Astrocyte (in vitro differentiated cells and primary cell): ENCODE measurements at regions not wholly inside any gene's neighbourhood (a gene's known extent, or its start where the extent isn't known, plus 50 kb on each side); places are given as distances from the start of the nearest gene placed in this dataset.
"Not testable (repeated sequence)": the region's sequence is repeated elsewhere in the genome, so short reads cannot be mapped to it uniquely, and the experiment has no call there.

Experiments
- DNase-seq: peaks from one replicate; pipeline ENCODE4 v3.0.0-alpha.2; 2010; ENCODE audit warnings: low read depth
- FAIRE-seq: peaks from 2 replicates; lab custom pipeline; 2011; peaks lifted over from hg19 to GRCh38; lab: Jason Lieb, UNC
- H2AFZ ChIP-seq: 2 replicates; pipeline ENCODE4 v1.6.0; 2012; ENCODE audit warnings: low read depth, low read length, inconsistent platforms
- H3K27ac ChIP-seq: 2 replicates; pipeline ENCODE4 v1.5.1; 2011; ENCODE audit warnings: low read depth, low read length, inconsistent platforms
- H3K27me3 ChIP-seq: 2 replicates; pipeline ENCODE4 v1.6.0; 2011; ENCODE audit warnings: low read length, inconsistent platforms; ENCODE audit not compliant: insufficient read depth
- H3K36me3 ChIP-seq: 2 replicates; pipeline ENCODE4 v1.5.1; 2011; ENCODE audit warnings: low read length, inconsistent platforms; ENCODE audit not compliant: insufficient read depth
- H3K4me1 ChIP-seq: 2 replicates; pipeline ENCODE4 v1.5.1; 2011; ENCODE audit warnings: low read length, inconsistent platforms; ENCODE audit not compliant: insufficient read depth
- H3K4me2 ChIP-seq: 2 replicates; pipeline ENCODE4 v1.6.0; 2012; ENCODE audit warnings: low read length, inconsistent platforms
- H3K4me3 ChIP-seq: 2 replicates; pipeline ENCODE4 v1.5.1; 2011; ENCODE audit warnings: low read depth, mild to moderate bottlenecking, low read length, inconsistent platforms; ENCODE audit not compliant: insufficient read depth
- H3K79me2 ChIP-seq: 2 replicates; pipeline ENCODE4 v1.6.0; 2012; ENCODE audit warnings: mild to moderate bottlenecking, low read length, inconsistent platforms; ENCODE audit not compliant: insufficient read depth
- H3K9ac ChIP-seq: 2 replicates; pipeline ENCODE4 v1.6.0; 2012; ENCODE audit warnings: mild to moderate bottlenecking, low read length, inconsistent platforms
- H3K9me3 ChIP-seq: 2 replicates; pipeline ENCODE4 v1.5.1; 2012; ENCODE audit warnings: low read depth, mild to moderate bottlenecking, low read length, inconsistent platforms; ENCODE audit not compliant: insufficient read depth
- H4K20me1 ChIP-seq: 2 replicates; pipeline ENCODE4 v1.6.0; 2012; ENCODE audit warnings: low read length, inconsistent platforms; ENCODE audit not compliant: insufficient read depth
- H3K27ac Mint-ChIP-seq: one replicate; pipeline ENCODE4 v1.8.0; 2021; ENCODE audit warnings: mild to moderate bottlenecking, mixed read lengths; ENCODE audit not compliant: unreplicated experiment
- H3K27me3 Mint-ChIP-seq: one replicate; pipeline ENCODE4 v1.8.0; 2021; ENCODE audit warnings: low read depth, mixed read lengths; ENCODE audit not compliant: unreplicated experiment
- H3K36me3 Mint-ChIP-seq: one replicate; pipeline ENCODE4 v1.8.0; 2021; ENCODE audit warnings: low read depth, mixed read lengths; ENCODE audit not compliant: unreplicated experiment
- H3K4me1 Mint-ChIP-seq: one replicate; pipeline ENCODE4 v1.8.0; 2021; ENCODE audit warnings: low read depth, mixed read lengths; ENCODE audit not compliant: unreplicated experiment
- H3K4me3 Mint-ChIP-seq: one replicate; pipeline ENCODE4 v1.8.0; 2021; ENCODE audit warnings: mild to moderate bottlenecking, moderate library complexity, mixed read lengths; ENCODE audit not compliant: unreplicated experiment
- H3K9me3 Mint-ChIP-seq: one replicate; pipeline ENCODE4 v1.8.0; 2021; ENCODE audit warnings: mild to moderate bottlenecking, mixed read lengths; ENCODE audit not compliant: unreplicated experiment

- FAIRE-seq, H3K36me3 Mint-ChIP-seq, H3K4me3 ChIP-seq, H3K9ac ChIP-seq, H3K27me3 Mint-ChIP-seq, H4K20me1 ChIP-seq, H3K36me3 ChIP-seq, H3K27me3 ChIP-seq, H3K79me2 ChIP-seq, H3K9me3 ChIP-seq, H3K4me1 Mint-ChIP-seq, H3K4me3 Mint-ChIP-seq, H3K27ac Mint-ChIP-seq, H3K4me1 ChIP-seq, H3K27ac ChIP-seq, DNase-seq, H3K4me2 ChIP-seq, H3K9me3 Mint-ChIP-seq, H2AFZ ChIP-seq: not testable (repeated sequence)
Observed at GRCh38 chr16:32038783-32039496, 165.3 kb downstream of the ZNF267 start.

- H4K20me1 ChIP-seq, H3K9me3 ChIP-seq, H3K4me1 Mint-ChIP-seq, FAIRE-seq, H3K36me3 ChIP-seq, H3K9me3 Mint-ChIP-seq, H3K4me2 ChIP-seq, H3K4me1 ChIP-seq, H3K4me3 ChIP-seq, H3K27me3 ChIP-seq, H3K36me3 Mint-ChIP-seq, H3K9ac ChIP-seq, H3K4me3 Mint-ChIP-seq, H2AFZ ChIP-seq, H3K79me2 ChIP-seq, H3K27ac ChIP-seq, H3K27me3 Mint-ChIP-seq, H3K27ac Mint-ChIP-seq, DNase-seq: not testable (repeated sequence)
Observed at GRCh38 chr16:32039919-32040318, 166.3 kb downstream of the ZNF267 start.

- H3K4me1 Mint-ChIP-seq, H3K36me3 ChIP-seq, H3K4me3 ChIP-seq, H3K9me3 Mint-ChIP-seq, H3K79me2 ChIP-seq, FAIRE-seq, H4K20me1 ChIP-seq, H3K27me3 Mint-ChIP-seq, H3K4me1 ChIP-seq, H3K9me3 ChIP-seq, H3K4me3 Mint-ChIP-seq, H3K9ac ChIP-seq, H3K36me3 Mint-ChIP-seq, H3K27ac Mint-ChIP-seq, DNase-seq, H3K4me2 ChIP-seq, H3K27ac ChIP-seq, H2AFZ ChIP-seq, H3K27me3 ChIP-seq: not testable (repeated sequence)
Observed at GRCh38 chr16:32066016-32066651, 187.0 kb upstream of the TP53TG3D start.

DNA sequence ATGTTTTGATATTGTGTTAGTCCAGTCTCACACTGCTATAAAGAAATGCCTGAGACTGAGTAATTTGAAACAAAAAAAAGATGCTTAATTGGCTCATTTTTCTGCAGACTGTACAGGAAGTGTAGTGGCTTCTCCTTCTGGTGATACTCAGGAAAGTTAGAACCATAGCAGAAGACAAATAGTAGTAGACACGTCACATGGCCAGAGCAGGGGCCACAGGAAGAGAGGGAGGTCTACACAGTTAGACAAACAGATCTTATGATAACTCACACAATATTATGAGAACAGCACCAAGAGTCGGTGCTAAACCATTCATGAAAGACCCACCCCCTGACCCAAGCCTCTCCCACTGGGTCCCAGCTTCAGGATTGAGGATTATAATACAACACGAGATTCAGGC, 181.5 kb upstream of the TP53TG3D start:
- not testable (repeated sequence) for H3K27ac Mint-ChIP-seq, H3K27me3 Mint-ChIP-seq, H3K9me3 ChIP-seq, H3K4me1 Mint-ChIP-seq, H2AFZ ChIP-seq, FAIRE-seq, H3K36me3 Mint-ChIP-seq, H3K27ac ChIP-seq, H3K9ac ChIP-seq, H3K36me3 ChIP-seq, H3K9me3 Mint-ChIP-seq, H3K79me2 ChIP-seq, H3K4me3 ChIP-seq, H3K4me1 ChIP-seq, H3K4me2 ChIP-seq, H4K20me1 ChIP-seq, H3K27me3 ChIP-seq, DNase-seq, H3K4me3 Mint-ChIP-seq

- FAIRE-seq, H3K27ac Mint-ChIP-seq: not testable (repeated sequence)
Observed at GRCh38 chr16:32083891-32084290, 169.2 kb upstream of the TP53TG3D start.

More at GRCh38 chr16:32083891-32084290, 169.2 kb upstream of the TP53TG3D start:
- not testable (repeated sequence) for H3K9me3 ChIP-seq, H3K36me3 ChIP-seq, H3K4me3 Mint-ChIP-seq, H3K36me3 Mint-ChIP-seq, H3K27me3 ChIP-seq, H3K27me3 Mint-ChIP-seq, DNase-seq, H3K79me2 ChIP-seq, H4K20me1 ChIP-seq, H3K4me1 Mint-ChIP-seq, H3K4me3 ChIP-seq, H3K27ac ChIP-seq, H3K4me2 ChIP-seq, H3K9ac ChIP-seq, H2AFZ ChIP-seq, H3K9me3 Mint-ChIP-seq, H3K4me1 ChIP-seq
